GM19328 (cell line): ENCODE measurements at regions not wholly inside any gene's neighbourhood (a gene's known extent, or its start where the extent isn't known, plus 50 kb on each side); places are given as distances from the start of the nearest gene placed in this dataset.

Experiments
- ATAC-seq: cut with Tn5 transposase; IDR thresholded peaks from one replicate; pipeline ENCODE4 v1.9.1; 2021; ENCODE audit warnings: mild to moderate bottlenecking, moderate library complexity; ENCODE audit not compliant: unreplicated experiment

DNA sequence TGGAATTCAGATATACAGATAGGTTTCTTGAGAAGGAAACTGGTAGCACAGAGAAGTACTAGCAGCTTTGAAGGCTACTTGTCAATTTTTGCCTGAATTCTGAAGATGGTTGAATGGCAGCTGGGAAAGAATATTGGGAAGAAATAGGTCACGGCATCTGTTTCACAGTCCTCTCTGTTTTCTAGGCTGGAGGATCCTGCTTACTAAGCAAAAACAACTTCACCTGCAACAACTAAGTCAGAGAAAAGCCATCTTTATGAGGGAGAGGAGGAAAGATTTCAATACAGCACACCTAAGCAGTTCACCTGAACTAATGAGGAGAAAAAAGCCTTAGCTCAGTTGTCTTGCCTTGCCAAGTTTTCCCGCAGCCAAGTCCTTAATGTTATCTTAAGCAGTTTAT is 975.5 kb upstream of the EPHA7 start:
- ATAC-seq: no peak

DNA sequence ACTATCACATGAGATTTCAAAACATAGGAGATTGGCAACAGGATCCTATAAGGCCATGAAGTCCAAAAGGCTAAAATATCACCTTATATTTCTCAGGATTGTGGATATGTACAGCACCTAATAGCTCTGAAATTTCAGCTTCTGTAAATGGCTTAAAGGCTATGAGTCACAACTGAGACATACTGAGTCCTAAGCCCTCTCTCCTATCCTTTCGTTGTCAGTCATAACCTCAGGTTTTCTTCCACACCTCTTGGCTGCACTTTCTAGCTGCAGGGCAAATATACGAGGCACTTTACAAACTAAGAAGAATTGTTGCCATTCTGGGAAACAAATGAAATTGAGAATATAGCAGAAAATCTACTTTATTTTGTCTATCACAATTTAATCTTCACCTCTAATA is 969.9 kb upstream of the EPHA7 start:
- ATAC-seq: no peak

- no peak for ATAC-seq
These were observed 958.5 kb upstream of the EPHA7 start for GRCh38 chr6:94377835-94378234.

GRCh38 chr6:94376876-94377275 is 957.5 kb upstream of the EPHA7 start:
- no peak for ATAC-seq

DNA sequence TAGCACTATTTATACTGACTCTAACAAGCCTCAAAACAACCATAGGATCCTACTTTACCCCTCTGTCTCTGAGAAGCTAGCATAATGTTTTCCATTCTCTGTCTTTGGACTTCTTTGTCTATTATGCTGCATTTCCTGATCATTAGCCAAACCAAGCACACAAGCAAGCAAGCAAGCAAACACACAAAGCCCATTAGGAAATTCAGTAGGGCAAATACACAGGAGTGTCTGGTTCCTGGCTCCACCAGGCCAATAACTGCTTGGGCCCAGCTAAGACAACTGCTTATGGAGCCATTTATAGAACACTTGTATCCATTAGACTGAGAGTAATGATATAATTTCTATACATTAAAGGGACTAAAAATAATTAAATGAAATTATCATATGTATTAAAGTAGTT is 952.9 kb upstream of the EPHA7 start:
- no peak for ATAC-seq

GRCh38 chr6:94367316-94367715 is 948.0 kb upstream of the EPHA7 start:
- ATAC-seq: no peak

- no peak for ATAC-seq
These were observed 942.9 kb upstream of the EPHA7 start for GRCh38 chr6:94362061-94362864.

DNA sequence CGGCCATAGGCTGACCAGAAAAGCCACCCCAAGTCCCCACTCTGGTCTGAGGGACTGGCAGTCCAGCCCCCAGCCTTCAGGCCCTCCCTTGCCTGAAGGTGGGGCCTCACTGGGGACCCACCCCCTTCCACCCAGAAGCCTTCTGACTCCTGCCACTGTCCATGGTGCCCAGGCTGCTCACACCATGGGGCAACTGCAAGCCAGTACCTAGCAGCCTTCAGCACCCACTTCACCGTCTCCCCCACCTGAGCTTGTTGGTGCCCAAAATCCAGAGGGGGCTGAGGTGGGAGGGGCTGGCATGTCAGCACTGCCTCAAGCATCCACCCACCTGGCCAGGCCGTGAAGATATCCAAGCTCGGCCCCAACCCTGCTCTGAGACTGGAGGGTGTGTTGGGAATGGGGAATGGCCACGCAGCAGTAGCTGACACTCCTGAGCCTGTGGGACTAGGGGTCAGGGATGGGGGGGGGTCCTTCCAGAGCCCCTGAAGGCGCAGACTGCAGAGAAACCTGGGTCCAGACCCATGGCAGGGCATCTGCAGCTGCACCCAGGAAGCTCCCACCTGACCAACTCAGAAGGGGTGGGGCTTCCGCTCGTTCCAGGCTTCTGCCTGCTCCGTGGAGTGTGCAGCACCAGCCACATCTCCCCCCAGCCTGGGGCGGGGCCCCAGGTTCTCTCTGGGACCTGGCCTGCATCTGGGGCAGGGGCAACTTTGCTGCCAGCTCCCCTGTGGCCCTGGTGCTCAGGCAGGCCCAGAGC is 942.1 kb upstream of the EPHA7 start:
- no peak for ATAC-seq

GRCh38 chr6:94357381-94357980 is 938.1 kb upstream of the EPHA7 start:
- ATAC-seq: no peak

- ATAC-seq: no peak
These were observed 931.5 kb upstream of the EPHA7 start for GRCh38 chr6:94350833-94351232.

GRCh38 chr6:94349227-94349626 is 929.9 kb upstream of the EPHA7 start:
- ATAC-seq: no peak

- ATAC-seq: no peak
These were observed 925.5 kb upstream of the EPHA7 start for GRCh38 chr6:94344866-94345265.

GRCh38 chr6:94341173-94341572 is 921.8 kb upstream of the EPHA7 start:
- ATAC-seq: no peak

DNA sequence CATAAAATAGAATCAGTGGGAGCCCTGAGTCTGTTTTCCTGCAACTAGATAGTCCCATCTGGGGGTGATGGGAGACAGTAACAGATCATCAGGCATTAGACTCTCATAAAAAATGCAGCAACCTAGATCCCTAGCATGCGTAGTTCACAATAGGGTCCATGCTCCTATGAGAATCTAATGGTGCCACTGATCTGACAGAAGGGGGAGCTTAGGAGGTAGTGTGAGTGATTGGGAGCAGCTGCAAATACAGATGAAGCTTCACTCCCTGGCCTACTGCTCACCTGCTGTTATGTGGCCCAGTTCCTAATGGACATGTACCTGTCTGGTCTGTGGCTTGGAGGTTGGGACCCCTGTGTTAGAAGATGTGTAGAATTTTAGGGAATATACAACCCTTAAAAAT is 904.5 kb upstream of the EPHA7 start:
- ATAC-seq: no peak

DNA sequence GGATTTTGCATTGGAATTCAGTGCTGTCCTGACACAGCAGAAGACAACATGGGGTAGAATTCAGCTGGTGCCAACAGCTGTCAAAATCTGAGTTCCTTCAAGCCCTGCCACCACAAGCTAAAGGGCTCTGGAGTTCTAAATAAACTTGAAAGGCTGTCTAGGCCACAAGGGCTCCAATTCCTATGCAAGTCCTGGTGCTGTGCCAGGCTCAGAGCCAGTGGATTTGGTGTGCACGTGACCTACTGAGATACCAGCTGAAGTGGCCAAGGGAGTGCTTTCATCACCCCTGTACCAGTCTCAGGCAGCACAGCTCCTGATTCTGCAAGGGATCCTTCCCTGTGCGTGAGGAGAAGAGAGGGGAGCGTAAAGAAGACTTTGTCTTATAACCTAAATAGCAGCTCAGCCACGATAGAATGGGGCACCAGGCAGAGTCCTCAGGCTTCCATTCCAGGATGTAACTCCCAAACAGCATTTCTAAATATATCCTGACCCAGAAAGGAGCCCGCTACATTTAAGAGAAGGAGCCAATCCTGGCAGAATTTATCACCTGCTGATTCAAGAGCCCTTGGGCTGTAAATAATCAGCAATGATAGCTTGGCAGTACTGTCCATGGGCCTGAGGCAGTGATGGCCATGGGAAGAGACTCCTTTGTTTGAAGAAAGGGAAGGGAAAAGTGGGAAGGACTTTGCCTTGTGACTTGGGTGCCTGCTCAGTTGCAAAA is 881.2 kb upstream of the EPHA7 start:
- no peak for ATAC-seq

- ATAC-seq: no peak
These were observed 869.8 kb upstream of the EPHA7 start for GRCh38 chr6:94289131-94289530.

GRCh38 chr6:94278146-94278545 is 858.8 kb upstream of the EPHA7 start:
- no peak for ATAC-seq

GRCh38 chr6:94272327-94272726 is 853.0 kb upstream of the EPHA7 start:
- no peak for ATAC-seq

DNA sequence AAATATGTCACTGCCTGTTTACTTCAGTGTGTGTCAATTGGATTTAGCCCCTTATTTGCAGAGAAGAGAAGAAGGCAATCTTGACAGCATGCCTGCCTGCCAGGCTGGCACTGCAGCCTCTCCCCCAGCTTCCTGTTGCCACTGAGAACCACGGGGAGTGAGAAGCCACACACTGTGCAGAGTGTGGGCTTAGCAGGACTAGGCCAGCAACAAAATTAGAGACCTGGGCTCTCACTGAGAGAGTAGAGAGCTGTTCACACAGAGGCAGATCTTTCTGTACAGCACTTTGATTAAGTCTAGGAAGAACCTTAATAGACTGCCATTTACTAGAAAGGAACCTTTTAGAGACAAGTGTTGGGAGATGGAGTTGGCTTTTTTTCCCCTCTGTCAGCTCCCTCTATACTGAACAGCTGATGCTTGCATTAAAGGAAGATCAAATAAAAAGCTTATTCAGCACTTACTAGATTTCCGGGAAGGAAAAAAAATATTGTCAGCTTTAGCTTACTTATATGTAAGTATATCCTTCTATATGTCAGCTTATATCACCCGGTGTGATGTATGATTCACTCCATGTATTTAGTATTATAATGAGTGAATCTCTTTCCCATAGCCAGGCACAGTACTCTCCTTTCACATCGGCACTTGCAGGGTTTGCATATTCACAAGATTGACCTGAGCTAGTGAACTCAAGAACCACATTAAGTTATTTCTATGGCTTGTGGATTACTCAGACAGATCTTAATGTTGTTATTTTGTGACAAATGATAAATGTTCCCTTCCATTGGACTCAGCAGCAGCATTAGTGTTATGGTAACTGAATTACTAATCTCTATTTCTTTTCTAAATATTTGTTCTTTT is 851.0 kb upstream of the EPHA7 start:
- no peak for ATAC-seq

GRCh38 chr6:94269256-94269655 is 849.9 kb upstream of the EPHA7 start:
- no peak for ATAC-seq
